Omental fat pad (tissue), 3 donors: ENCODE measurements at regions not wholly inside any gene's neighbourhood (a gene's known extent, or its start where the extent isn't known, plus 50 kb on each side); places are given as distances from the start of the nearest gene placed in this dataset.

Source experiments
- ATAC-seq: fragments of 150-250 bp; one replicate; pipeline ENCODE4 v1.9.1; 2016; ENCODE audit warnings: mild to moderate bottlenecking, moderate library complexity; ENCODE audit not compliant: low FRiP score
- DNase-seq: peaks from one replicate; pipeline ENCODE4 v3.0.0-alpha.2; 2019; ENCODE audit warnings: low spot score
- TF ChIP-seq, protein P1 (sequence below), 3 donors: fragments of 450-650 bp; IDR thresholded peaks; one replicate each; pipeline ENCODE4 v1.5.1; 2016 to 2017; ENCODE audit warnings: antibody characterized with exemption in 3 of 3, mild to moderate bottlenecking in 3 of 3, moderate library complexity in 2 of 3

DNA sequence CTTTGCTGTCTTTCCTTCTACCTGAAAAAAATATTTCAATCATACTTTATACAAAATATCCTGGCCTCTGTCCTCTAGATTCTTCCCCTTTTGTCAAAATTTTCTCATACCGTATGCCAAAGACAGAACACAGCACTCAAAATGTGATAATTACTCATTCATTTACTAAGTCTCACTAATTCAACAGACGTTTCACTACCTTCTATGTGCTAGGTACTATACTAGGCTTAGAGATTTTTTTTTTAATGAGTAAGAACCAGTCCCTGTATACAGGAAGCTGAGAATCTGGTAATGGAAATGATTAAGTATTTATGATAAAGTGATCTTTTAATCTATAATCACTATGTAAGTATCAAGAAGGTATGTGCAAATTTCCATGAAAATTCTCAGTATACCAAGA, 128.0 kb downstream of the ELAPOR2 start:
- ATAC-seq (no peak), DNase-seq (no peak)
- TF ChIP-seq, protein P1, sequence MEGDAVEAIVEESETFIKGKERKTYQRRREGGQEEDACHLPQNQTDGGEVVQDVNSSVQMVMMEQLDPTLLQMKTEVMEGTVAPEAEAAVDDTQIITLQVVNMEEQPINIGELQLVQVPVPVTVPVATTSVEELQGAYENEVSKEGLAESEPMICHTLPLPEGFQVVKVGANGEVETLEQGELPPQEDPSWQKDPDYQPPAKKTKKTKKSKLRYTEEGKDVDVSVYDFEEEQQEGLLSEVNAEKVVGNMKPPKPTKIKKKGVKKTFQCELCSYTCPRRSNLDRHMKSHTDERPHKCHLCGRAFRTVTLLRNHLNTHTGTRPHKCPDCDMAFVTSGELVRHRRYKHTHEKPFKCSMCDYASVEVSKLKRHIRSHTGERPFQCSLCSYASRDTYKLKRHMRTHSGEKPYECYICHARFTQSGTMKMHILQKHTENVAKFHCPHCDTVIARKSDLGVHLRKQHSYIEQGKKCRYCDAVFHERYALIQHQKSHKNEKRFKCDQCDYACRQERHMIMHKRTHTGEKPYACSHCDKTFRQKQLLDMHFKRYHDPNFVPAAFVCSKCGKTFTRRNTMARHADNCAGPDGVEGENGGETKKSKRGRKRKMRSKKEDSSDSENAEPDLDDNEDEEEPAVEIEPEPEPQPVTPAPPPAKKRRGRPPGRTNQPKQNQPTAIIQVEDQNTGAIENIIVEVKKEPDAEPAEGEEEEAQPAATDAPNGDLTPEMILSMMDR (IDR thresholded peaks at IDR 0.05) = no peak

DNA sequence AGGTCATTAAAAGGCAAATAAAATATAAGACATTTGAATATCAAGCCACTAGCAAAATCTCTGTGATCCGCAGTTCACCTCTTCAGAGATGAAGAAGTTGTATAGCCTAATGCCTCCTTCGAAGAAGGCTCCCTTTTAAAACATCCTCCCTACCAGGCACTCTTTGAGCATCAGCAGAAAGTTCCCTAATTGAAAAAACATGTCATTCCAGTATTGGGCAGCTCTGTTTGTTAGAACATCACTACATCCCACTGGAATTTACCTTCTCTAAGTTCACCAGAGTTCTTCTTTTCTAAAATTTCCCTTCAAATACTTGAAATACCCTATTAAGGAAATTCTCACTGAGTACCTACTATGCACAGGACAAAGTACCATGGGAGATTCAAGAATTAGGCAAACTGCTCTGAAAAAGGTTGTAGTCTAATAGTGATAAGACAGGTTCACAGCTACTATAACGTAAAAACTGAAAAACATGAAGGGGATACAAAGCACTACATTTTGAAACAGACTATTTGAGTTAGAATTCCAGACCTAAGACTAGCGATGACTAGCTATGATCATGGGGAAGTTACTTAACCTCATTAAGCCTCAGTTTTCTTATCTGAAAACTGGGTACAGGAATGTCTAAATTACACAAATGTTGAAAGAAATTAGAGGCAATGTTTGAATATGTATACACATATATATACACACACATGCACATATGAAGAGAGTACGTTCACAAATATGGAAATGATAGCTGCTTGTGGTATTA, 128.7 kb downstream of the ELAPOR2 start:
- ATAC-seq (no peak), DNase-seq (no peak)
- TF ChIP-seq, protein P1 (IDR thresholded peaks at IDR 0.05) = no peak

DNA sequence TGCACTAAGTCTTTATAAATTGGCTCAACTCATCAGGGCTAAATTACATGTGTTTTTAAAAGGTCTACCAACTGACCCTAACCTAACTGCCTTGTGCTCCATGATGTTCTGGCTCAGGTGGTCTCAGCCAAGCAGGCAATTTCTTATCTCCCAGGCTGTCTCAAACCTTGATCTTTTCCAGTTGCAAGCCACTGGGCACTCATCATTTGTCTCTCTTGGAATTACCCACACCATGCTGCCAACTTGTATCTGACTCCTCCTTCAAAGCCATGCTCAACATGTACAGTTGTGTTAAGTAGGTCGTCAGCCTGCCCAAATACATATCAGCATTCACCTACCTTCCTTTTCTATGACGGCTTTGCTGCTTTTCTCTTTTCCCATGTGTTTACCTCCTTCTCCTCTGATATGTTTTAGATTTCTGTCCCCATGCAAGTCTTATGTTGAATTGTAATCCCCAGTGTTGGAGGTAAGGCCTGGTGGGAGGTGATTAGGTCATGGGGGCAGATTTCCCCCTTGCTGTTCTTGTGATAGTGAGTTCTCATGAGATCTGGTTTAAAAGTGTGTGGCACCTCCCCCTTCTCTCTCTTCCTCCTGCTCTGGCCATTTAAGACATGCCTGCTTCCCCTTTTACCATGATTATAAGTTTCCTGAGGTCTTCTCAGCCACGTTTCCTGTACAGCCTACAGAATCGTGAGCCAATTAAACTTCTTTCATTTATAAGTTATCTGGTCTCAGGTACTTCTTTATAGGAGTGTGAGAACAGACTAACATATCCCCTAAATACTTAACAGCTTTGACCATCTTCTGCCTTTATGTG, 130.0 kb downstream of the ELAPOR2 start:
- TF ChIP-seq, protein P1 (IDR thresholded peaks at IDR 0.05) = no peak
- no peak for ATAC-seq
- DNase-seq = no peak

DNA sequence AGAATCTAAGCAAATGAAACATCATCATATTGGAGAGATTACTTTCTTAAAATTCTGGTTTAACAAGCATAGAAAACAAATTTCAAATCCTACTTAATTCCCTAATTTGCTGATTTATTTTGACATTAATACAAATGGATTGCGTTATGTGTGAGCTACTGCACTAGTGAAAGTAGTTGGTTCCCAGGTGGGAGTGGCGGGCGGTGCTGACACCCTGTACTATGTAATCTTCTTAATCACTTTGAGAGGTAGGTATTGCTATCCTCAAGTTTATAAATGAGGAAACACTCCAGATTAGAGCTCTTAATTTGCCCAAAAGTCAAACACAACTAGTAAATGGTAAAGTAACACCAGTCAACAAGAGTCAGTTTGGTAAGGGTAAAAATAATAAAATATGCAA, 131.1 kb downstream of the ELAPOR2 start:
- DNase-seq (no peak), ATAC-seq (no peak)
- TF ChIP-seq, protein P1 (IDR thresholded peaks at IDR 0.05) = no peak

DNA sequence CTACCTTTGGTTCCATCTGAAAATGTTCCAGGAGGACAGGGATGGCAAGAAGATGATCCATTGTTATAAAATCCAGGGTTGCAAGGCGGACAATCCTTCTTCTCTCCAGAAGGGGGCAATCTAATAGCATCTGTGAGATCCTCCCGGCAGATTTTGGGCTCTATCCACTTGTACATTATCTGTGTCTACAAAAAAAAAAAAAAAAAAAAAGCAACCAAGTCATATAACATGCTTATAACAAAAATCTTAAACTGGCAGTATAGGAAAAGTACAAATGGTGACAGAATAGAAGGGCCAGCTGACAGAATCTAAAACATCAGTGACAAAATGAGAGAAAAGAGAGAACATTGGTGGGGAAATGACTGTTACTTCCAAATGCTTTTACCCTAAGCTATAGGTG, 132.7 kb downstream of the ELAPOR2 start:
- no peak for ATAC-seq
- DNase-seq = no peak
- TF ChIP-seq, protein P1 (IDR thresholded peaks at IDR 0.05) = no peak

DNA sequence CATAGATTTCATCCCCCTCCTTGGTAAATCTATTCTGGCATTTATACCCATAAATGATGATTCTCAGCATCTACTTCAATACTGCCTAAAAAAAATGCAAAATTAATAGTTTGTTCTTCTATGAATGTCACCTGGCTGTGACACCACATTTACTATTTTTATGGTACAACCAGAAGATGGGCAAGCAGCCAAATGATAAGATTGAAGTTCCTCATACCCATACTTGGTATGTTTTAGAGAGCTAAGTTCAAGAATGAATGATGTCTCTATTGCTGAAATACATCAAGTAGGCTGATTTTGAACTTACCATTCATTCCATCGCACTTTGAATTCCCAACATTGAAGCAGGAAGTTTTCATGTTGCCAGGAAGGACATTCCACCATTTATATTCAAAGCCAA, 134.2 kb downstream of the ELAPOR2 start:
- no peak for DNase-seq
- ATAC-seq = no peak
- TF ChIP-seq, protein P1 (IDR thresholded peaks at IDR 0.05) = no peak
